ENCODE measurements at regions not wholly inside any gene's neighbourhood (a gene's known extent, or its start where the extent isn't known, plus 50 kb on each side); places are given as distances from the start of the nearest gene placed in this dataset.
"Not testable (repeated sequence)": the region's sequence is repeated elsewhere in the genome, so short reads cannot be mapped to it uniquely, and the experiment has no call there.

DNA sequence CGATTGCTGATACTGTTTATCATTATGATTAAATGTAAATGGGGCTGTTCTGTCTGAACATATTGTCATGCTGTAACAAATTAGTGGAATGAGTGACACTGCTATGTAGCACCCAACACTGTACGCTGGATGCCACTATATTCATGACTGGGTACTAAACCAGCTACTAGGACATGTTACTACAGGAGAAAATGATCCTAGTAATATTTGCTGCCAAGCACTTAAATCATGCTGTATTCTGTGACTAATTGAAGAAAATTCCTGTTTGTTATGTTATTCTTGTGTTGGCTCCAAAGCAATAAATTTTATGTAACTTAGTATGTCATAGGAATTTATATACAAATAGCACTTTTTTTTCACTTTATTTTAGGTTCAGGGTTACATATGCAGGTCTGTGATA is 804.2 kb downstream of the CENPC start:
- no peak for DNase-seq
- TF ChIP-seq POLR2A (IDR thresholded peaks at IDR 0.05), result no peak
- TF ChIP-seq, protein P1, sequence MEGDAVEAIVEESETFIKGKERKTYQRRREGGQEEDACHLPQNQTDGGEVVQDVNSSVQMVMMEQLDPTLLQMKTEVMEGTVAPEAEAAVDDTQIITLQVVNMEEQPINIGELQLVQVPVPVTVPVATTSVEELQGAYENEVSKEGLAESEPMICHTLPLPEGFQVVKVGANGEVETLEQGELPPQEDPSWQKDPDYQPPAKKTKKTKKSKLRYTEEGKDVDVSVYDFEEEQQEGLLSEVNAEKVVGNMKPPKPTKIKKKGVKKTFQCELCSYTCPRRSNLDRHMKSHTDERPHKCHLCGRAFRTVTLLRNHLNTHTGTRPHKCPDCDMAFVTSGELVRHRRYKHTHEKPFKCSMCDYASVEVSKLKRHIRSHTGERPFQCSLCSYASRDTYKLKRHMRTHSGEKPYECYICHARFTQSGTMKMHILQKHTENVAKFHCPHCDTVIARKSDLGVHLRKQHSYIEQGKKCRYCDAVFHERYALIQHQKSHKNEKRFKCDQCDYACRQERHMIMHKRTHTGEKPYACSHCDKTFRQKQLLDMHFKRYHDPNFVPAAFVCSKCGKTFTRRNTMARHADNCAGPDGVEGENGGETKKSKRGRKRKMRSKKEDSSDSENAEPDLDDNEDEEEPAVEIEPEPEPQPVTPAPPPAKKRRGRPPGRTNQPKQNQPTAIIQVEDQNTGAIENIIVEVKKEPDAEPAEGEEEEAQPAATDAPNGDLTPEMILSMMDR (IDR thresholded peaks at IDR 0.05), result no peak
- intact Hi-C loops (cut with DNase I), result no loop called here
- ATAC-seq, result no peak
- 66 to 67% methylated on average over 2 of the region's 2 CpGs for WGBS, 2 donors
- H3K27ac ChIP-seq, result no peak overlapping the region
- no peaks in the 10 kb centered on the region for H3K36me3 ChIP-seq (replicated peaks in 1 of 2; ENCODE audit: insufficient read depth in 1 of 2, low read depth in 2 of 2)
- H3K27me3 ChIP-seq, result no peaks in the 10 kb centered on the region
- no peaks in the 10 kb centered on the region for H3K4me1 ChIP-seq
- H3K9me3 ChIP-seq, result no peaks in the 10 kb centered on the region
- H3K4me3 ChIP-seq, result no peak overlapping the region

DNA sequence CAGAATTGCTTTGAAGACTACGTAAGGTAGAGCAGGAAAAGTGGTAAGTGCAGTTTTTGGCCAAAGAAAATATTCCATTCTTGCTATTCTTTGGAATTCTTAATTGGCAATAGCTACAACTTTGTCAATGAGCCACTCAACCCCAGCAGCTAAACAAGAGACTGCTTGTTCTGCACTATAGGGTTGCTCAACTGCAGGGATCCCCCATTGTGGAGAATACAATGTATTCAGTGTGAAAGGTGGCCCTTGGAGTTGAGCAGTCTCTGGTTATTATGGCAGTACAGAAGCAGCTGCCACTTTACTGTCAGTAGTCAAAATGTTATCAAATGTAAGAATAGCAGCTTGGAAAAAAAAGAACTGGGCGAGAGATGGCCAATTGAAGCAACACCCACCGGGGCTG is 808.7 kb downstream of the CENPC start:
- ATAC-seq (no peak), DNase-seq (no peak)
- intact Hi-C loops (cut with DNase I), result no loop called here
- H3K27me3 ChIP-seq, result no peaks in the 10 kb centered on the region
- H3K27ac ChIP-seq, result no peak overlapping the region
- H3K36me3 ChIP-seq (replicated peaks in 1 of 2; ENCODE audit: insufficient read depth in 1 of 2, low read depth in 2 of 2), result no peaks in the 10 kb centered on the region
- no peaks in the 10 kb centered on the region for H3K9me3 ChIP-seq
- no peak overlapping the region for H3K4me3 ChIP-seq
- 57 to 73% methylated on average over 3 of the region's 3 CpGs for WGBS, 2 donors
- no peak for TF ChIP-seq POLR2A (IDR thresholded peaks at IDR 0.05)
- TF ChIP-seq, protein P1 (IDR thresholded peaks at IDR 0.05), result no peak
- H3K4me1 ChIP-seq, result no peaks in the 10 kb centered on the region

DNA sequence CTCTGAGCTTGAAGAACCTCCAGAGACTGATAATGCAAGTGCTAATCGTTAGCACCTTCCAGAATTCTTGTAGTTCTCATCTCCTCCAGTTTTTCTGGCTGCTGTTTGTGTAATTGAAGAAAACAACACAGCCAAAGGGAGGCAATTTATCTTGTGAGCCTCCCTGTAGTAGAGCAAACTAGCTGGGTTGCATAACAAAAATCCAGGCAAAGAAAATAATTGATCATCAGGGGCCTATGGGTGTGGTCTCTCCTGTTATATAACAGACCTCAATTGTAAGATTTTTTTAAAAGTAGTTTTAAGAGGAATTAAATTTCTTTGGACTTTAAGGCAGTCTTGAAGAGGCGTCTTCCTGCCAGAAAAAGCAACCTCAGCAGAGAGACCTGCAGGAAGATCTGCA is 817.0 kb downstream of the CENPC start:
- TF ChIP-seq, protein P1 (IDR thresholded peaks at IDR 0.05), result no peak
- no peak for TF ChIP-seq POLR2A (IDR thresholded peaks at IDR 0.05)
- no peak for DNase-seq
- no peak for ATAC-seq

DNA sequence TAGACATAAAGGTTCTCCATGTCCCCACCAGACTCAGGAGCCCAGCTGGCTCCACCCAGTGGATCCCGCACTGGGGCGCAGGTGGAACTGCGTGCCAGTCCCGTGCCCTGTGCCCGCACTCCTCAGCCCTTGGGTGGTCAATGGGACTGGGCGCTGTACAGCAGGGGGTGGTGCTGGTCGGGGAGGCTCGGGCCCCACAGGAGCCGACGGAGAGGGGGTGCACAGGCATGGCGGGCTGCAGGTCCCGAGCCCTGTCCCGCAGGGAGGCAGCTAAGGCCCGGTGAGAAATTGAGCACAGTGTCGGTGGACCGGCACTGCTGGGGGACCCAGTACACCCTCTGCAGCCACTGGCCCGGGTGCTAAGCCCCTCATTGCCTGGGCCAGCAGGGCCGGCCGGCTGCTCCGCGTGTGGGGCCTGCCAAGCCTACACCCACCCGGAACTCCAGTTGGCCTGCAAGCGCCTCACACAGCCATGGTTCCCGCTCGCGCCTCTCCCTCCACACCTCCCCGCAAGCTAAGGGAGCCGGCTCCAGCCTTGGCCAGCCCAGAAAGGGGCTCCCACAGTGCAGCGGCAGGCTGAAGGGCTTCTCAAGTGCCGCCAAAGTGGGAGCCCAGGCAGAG is 832.9 kb downstream of the CENPC start:
- H3K4me1 ChIP-seq; H3K36me3 ChIP-seq (replicated peaks in 1 of 2; ENCODE audit: insufficient read depth in 1 of 2, low read depth in 2 of 2); H3K4me3 ChIP-seq; H3K27ac ChIP-seq; H3K27me3 ChIP-seq; ATAC-seq; DNase-seq; H3K9me3 ChIP-seq; intact Hi-C loops (cut with DNase I): not testable (repeated sequence)
- 91 to 96% methylated on average over 16 to 22 of the region's 30 CpGs for WGBS, 2 donors

More for the DNA sequence above, 817.0 kb downstream of the CENPC start:
- 53 to 67% methylated on average over 1 to 2 of the region's 2 CpGs for WGBS, 2 donors
- no peak overlapping the region for H3K27ac ChIP-seq
- H3K9me3 ChIP-seq, result no peaks in the 10 kb centered on the region
- H3K27me3 ChIP-seq, result no peaks in the 10 kb centered on the region
- intact Hi-C loops (cut with DNase I), result no loop called here
- no peaks in the 10 kb centered on the region for H3K36me3 ChIP-seq (replicated peaks in 1 of 2; ENCODE audit: insufficient read depth in 1 of 2, low read depth in 2 of 2)
- H3K4me1 ChIP-seq, result no peaks in the 10 kb centered on the region
- H3K4me3 ChIP-seq, result no peak overlapping the region

DNA sequence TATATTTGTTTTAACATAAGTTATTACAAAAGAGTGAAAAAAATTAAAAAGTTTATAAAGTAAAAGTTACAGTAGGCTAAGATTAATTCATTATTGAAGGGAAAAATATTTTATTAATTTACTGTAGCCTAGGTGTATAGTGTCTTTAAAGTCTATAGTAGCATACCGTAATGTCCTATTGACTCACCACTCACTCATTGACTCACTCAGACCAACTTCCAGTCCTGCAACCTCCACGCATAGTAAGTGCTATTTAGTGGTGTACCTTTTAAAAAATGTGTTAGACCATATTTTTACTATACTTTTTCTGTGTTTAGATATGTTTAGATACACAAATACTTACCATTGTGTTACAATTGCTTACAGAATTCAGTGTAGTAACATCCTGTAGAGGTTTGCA is 841.1 kb downstream of the CENPC start:
- Histone ChIP-seq H3K4me1 (no peaks in the 10 kb centered on the region), H3K9me3 (no peaks in the 10 kb centered on the region), H3K36me3 (replicated peaks in 1 of 2; ENCODE audit: insufficient read depth in 1 of 2, low read depth in 2 of 2) (no peaks in the 10 kb centered on the region), H3K4me3 (no peak overlapping the region), H3K27me3 (no peaks in the 10 kb centered on the region), H3K27ac (no peak overlapping the region)
- intact Hi-C loops (cut with DNase I), result no loop called here
- 77 to 90% methylated on average over 2 of the region's 2 CpGs for WGBS, 2 donors
- TF ChIP-seq POLR2A (IDR thresholded peaks at IDR 0.05), result no peak
- TF ChIP-seq, protein P1 (IDR thresholded peaks at IDR 0.05), result no peak
- ATAC-seq (no peak), DNase-seq (no peak)
